HL-60 (cell line): ENCODE measurements at regions not wholly inside any gene's neighbourhood (a gene's known extent, or its start where the extent isn't known, plus 50 kb on each side); places are given as distances from the start of the nearest gene placed in this dataset.

Experiments
- CTCF ChIP-seq: IDR thresholded peaks from one replicate; pipeline ENCODE4 v1.5.1; 2011; ENCODE audit warnings: low read length, control low read depth, inconsistent platforms; ENCODE audit not compliant: insufficient read depth
- GABPA ChIP-seq: IDR thresholded peaks from 2 replicates; pipeline ENCODE4 v1.6.1; 2012; ENCODE audit warnings: low read depth
- REST ChIP-seq: IDR thresholded peaks from 2 replicates; pipeline ENCODE4 v1.6.1; 2012; ENCODE audit warnings: low read depth; ENCODE audit not compliant: insufficient replicate concordance
- SPI1 ChIP-seq: IDR thresholded peaks from 2 replicates; pipeline ENCODE4 v1.6.1; 2012; ENCODE audit warnings: low read depth, mild to moderate bottlenecking, borderline replicate concordance

GRCh38 chr10:124339119-124340032 lies 79.3 kb downstream of the OAT start:
- TF ChIP-seq CTCF = no peak
- TF ChIP-seq GABPA = no peak
- TF ChIP-seq REST = no peak
- TF ChIP-seq SPI1 = no peak
